Bone marrow (tissue), 2 donors: ENCODE measurements at regions not wholly inside any gene's neighbourhood (a gene's known extent, or its start where the extent isn't known, plus 50 kb on each side); places are given as distances from the start of the nearest gene placed in this dataset.

Experiments used
- DNase-seq, 2 donors: peaks; one replicate each; lab custom pipeline; 2025; lab: John Stamatoyannopoulos, UW

DNA sequence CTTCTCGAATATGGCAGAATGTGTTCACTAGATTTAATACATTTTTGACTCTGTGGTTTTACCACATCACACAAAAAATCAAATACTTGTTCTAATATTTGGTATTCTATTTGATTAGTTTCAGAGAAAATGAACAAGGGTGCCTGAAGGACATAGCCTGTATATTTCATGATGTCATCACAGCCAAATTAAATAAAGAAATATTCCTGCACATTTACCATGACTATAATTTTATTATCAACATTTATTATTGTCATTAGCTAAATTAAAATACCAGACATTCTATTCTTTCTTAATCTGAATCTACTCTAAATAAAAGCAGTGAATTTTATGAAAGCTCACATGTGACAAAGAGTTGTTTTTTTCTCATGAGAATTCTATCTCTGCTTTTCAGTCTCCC lies 980.5 kb downstream of the PCDH18 start:
- DNase-seq = no peak

DNA sequence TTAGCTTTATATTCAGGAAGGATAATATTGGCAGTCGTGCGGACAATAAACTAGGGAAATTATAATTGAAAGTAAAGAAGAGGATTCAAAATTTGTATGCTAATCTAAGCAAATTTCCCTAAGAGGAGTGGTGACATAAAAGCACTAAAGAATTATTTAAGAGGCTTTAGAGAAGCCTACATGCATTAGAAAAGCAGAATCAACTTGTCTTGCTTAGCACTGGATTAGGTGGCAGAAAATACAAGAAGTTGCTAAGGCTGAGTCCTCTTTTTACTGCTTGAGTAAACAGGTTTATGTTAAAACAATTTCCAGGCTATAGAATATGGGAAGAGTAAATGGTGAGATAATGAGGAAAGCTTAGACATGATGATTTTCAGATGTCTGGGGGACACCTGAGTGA lies 991.5 kb downstream of the PCDH18 start:
- DNase-seq = no peak

DNA sequence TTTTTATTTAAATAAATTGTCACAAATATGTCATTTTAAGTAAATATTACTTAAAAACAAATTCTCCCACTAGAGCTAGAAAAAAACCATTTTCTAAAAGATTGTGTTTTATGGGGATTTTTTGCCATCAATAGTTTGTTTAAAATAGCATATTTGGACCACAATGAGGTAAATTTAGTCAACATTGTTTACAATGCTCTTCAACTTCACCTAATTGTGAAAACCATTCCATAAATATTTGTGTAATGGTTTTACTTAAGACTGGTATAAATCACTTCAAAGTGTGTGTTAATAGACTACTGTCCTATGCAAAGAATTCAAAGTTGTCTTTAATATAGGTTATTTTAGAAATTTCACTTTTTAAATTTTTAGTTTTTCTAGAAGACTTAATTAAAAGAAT lies 1004.2 kb downstream of the PCDH18 start:
- no peak for DNase-seq

DNA sequence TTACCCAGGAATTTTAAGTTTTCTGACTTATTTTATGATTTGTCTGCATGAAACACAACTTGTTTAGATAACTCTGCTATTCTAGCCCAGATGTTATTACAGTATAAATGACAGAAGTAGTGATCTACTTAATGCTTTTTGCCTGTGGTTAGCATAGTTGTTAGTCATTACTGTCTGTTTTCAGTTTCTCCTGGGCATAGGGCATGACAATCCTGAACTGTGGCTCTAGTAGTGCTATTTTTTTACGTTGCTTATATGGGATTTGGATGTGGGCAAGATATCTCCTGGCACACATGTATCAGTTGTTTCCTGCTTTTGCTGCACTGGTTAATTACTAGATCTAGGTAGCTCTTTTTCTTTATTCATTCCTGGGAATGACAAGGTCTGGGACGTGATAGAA lies 1005.8 kb downstream of the PCDH18 start:
- DNase-seq = no peak

DNA sequence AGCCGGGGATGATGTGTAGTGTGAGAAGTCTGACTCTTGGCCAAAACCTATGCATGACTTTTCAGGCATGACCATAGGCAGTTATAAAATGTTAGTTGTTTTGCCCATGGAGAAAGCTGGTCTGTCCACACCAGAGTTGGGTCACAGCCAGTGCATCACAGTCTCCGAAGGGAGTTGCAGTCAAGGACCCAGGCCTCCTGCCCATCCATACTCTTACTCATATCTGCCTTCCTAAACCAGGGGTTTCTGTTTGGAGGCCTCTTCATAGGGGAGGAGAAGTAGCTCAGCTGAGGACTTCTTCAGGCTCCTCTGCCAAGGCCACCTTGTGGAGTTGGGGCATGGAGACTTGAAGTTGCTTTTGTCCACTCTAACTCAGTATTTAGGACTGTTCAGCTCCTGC lies 1008.3 kb downstream of the PCDH18 start:
- no peak for DNase-seq

DNA sequence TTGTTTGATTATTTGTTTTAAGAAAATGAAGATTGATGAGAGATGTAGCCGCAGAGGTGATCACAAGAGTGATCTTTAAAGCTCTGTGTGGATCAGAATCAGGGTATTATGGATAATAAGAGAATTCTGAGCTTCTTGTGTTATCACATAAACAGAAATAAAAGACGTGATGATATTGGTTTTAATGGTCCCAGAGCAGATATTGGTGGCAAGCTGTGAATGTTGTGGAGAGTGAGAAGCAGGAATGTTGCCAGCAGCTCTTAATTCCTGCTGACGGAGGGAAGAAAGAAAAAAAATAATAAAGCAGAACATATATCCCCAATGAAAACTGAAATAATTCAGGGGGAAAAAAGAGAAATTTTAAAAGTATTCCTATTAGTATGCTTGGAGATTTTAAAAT lies 1015.9 kb downstream of the PCDH18 start:
- no peak for DNase-seq

DNA sequence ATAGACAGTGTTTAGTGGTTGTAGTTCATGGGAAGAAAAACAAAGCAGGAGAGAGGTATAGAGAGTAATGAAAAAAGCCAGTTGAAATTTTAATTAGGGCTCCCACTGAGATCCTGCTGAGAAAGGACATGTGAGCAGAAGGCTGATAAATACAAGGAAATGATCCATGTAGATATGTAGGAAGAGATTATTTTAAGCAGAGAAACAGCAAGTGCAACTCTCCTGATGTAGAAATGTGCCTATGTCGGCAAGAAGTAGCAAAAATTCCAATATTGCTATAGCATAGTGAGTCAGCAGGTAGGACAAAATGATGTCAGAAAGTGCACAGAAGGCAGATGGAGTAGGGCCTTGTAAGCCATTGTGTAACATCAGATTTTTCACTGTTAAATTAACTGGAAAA lies 1027.3 kb downstream of the PCDH18 start:
- DNase-seq = no peak

DNA sequence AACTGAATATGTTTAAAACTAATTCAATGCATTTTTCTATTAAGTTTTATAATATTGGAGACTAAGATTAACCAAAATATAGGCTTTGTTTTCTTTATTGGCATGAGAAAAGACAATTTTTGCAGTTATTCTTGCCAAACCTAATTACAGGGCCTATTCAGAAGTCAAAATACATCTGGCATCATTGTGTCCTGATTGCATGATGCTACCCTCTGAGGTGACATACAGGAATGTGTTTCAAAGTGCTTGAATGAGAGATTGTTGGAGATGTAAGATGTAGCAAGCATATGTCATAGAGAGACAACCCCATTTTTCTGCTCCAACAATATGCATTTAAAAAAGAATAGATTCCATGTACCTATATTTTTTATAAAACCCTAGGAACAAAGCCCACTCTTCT lies 1036.4 kb downstream of the PCDH18 start:
- no peak for DNase-seq

DNA sequence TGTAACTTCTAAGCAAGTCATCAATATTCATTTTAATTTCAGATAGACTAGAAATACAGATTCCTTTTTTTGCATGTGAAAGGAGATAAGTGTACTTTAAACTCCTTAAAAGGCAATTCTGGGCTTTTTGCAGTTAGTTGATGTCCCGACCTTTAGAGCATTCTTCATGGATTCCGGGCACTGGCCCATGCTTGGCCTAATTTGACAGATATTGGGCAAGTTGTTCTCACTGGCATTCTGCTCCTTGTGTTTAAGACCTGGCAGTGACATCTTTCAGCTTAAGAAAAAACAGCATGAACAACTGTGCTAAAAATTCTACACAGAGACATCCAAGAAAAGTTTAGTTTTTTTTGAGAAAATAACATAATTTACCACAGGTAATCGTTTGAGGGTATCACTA lies 1037.2 kb downstream of the PCDH18 start:
- no peak for DNase-seq

DNA sequence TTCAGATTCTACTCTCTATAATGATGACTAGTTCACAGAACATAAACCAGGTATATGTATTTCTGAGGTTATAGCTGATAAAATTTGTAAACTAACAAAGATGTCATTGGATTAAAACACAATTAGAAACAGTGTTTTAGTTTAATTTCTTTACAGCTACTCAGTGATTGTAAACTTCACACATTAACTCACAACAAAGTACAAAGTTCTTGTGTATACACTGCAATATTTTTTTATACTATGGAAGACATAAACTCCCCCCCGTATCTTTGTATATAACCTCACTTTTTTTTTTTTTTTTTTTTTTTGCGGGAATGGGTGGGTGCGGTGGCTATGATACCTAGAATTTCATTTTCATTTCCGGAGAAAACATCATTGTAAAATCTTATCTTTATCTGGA lies 1043.2 kb downstream of the PCDH18 start:
- DNase-seq = no peak

DNA sequence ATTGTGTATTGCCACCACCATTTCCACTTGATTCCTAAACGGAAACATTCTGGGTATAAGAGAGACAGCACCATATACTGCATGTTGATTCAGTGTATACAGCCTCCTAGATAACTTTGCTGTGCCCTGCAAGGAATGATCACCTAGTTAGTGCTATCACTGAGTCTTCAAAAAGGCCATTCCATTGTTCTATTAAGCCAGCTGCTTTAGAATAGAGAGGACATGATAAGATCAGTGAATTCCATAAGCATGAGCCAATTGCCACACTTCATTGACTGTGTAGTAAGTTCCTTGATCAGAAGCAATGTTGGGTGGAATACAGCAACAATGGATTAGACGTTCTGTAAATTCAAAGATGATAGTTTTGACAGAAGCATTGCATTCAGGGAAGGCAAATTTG lies 1047.3 kb downstream of the PCDH18 start:
- no peak for DNase-seq

DNA sequence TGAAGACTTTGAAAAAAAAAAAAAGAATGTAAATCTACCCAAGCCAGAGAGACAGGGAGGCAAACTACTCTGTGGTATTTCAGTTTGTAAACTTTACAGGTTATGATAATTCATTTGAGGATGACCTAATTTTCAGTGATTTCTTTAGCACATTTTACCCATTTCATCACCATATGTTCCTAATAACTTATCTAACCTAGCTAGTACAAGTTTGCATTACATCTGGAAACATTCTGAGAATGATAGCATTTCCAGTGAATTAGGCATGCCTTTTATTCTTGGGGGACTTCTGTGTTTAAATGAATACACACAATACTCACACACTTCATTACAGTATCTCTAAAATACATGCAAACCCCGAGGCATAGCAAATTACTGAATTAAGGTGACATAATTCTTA lies 1055.5 kb downstream of the PCDH18 start:
- DNase-seq = no peak

DNA sequence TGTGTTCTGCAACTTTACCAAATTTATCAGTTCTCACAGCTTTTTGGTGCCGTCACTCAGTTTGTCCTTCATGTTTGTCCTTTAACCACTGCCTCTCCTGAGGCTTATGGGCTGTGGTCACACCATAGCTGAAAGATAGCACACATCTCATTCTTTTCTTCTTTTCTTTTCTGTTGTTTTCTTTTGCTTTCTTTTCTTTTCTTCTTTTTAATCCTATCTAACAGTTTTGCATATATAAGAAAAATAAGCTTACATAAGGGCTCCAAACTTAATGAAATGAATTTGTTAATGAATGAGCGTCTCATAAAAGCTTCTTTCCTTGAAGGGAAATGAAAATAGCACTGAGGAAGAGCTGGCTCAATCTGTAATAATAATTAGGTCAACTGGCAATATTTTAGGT lies 1061.2 kb downstream of the PCDH18 start:
- DNase-seq = no peak

DNA sequence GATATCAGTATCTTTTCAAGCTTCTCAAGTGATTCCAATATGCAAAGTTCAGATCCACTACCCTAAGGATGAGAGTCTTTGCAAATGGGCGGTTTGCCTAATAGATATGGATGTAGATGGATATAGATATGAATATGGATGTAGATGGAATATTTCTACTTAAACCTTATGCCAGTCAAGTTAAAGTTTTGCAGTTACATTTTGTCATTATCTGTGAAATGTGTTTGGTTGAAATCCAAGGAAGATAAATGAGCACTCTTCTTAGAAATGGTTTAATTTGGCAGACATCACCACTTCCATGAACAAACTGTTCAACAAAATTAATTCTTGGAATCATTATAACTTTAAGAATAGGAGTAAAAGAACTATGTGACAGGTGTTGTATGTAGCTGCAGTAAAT lies 1066.6 kb downstream of the PCDH18 start:
- DNase-seq = no peak

DNA sequence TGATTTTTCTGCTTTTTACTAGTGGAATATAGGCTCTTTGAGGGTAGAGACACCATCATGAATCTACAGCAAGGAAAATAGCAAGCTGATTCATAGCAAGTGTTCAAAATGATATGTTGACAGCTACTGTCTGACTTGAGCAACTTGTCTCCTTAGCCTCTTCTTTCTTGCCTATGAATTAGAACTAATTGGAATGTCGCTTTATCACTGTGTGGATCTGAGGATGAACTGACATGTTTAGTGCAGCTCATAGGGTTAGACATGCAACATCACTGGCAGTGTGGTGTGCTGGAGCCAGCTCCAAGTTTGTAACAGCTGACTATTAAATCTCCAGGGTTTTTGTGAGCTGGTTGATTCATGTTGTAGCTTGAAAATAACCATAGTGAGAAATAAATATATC lies 1068.4 kb downstream of the PCDH18 start:
- DNase-seq = no peak

DNA sequence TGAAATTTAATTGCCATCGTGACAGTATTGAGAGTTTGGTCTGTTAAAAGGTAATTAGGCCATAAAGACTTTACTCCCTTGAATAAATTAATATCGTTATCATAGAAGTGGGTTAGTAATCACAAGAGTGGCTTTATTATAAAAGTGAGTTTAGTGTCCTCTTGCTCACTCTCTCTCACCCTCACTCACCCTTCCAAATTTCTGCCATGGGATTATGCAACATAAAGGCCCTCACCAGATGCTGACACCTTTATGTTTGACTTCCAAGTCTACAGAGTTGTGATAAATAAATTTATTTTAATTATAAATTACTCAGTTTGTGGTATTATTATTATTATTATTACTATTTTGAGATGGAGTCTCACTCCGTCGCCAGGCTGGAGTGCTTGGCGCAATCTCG lies 1070.8 kb downstream of the PCDH18 start:
- DNase-seq = no peak

DNA sequence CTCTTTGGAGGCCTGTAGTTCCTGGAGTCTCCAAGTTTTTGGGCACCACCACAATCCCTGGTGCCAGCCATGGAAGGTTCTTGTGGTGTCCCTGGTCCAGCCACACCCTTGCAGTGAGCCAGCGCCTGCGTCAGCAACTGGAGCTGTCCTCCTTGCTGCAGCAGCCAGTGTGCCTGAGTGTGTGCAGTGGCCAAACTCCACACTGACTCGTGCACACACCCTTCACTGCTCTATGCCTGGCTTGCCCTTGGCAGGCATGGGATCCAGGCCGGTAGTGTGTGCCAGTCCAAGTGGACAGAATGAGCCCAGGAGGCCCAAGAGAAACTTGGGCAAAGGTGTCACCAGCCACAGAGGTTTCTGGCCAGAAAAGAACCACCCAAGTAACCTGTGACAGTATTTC lies 1074.0 kb downstream of the PCDH18 start:
- DNase-seq = no peak

DNA sequence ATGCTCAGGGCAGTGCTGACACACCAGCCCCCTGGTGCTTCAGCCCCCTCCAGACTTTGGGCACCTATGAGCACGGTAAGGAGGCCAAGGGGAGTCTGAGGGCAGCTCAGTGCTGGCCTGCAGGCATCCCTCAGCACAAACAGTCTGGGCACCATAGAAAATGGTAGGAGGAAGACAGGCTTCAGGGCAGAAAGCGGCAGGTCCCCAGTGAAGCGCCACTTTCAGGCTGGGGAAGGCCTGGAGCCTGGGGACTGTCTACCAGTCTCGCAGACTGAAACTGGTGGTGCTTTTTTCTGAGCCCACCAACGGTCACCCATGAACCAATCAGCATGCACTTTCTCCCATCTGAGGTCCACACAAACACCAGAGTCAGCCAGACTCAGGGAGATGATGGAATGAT lies 1074.7 kb downstream of the PCDH18 start:
- DNase-seq = no peak

DNA sequence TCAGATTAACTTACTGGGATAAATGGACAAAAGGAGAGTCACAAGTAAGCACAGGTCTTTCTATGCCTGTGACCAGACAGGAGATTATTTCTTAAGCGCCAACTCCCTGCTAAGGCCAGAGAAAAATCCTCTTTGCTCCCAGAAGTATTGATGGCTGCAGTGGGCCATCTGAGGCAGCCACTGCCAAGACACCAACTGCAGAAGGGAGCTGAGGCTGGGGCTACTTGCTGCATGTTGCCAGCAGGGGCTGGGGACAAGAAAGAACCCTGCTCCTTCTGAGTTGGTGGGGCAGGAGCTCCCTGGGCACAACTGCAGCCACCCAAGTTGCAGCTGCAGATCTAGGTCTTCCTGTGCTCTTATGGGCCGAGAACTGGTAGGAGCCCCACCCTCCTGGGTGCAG lies 1075.3 kb downstream of the PCDH18 start:
- no peak for DNase-seq

DNA sequence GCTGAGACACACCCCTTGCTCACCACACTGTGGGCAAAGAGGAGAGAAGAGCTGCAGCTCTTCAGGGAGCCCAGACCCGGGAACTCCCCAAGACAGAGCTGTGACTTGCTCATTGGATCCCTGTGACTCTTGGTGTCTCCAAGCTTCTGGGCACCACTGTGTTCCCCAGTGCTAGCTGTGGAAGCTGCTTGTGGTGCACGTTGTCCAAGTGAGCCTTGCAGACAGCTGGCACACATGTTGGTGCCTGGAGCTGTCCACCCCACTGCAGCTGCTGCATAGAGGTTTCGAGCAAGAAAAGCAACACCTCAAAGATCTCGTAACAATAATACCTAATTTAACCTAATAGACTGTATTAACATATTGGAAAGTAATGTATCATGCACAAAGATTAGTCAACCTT lies 1089.3 kb downstream of the PCDH18 start:
- DNase-seq = no peak

DNA sequence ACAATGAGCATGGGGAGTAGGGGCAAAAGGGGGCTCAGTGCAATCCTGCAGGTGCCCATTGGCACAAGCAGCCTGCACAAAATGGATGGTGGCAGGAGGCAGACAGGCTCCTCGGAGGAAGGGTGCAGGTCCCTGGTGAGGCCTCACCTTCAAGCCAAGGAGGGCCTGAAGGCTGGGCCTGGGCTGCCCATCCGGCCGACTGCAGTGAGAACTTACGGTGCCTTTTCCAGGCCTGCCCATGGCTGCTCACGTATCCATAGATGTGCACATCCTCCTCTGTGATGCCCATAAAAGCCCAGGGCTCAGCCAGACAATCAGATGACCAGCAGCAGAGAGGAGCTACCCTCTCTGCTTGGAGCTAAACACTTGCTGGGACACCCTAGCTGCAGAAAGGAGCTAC lies 1089.8 kb downstream of the PCDH18 start:
- no peak for DNase-seq

DNA sequence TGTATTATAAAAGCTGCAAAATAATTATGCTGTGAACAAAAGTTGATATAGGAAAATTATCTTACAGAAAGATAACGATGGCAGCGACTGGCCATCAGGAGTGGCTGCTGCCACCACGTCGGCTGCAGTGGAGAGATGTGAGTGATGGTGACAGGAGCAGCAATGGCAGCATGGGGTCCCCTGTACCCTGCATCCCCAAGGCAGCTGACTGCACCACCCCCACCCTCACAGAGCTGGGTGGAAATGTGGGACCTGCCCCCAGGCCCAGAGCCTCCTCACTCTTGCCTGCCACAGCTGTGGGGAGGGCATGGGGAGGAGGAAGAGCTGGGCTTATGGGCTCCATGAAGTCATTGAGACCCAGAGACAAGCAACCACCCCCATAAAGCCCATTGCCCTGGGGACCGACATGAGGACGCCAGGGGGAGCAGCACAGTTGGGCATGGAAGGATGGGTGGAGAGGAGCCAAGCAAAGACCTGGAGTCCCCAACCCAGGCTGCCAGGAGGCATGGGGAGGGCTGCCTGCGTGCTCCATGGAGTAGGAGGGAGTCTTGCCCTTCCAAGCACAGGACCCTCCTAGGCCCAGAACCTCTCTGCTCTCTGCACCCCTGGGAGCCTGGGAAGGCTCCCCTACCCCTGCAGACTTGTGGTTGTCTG lies 1090.5 kb downstream of the PCDH18 start:
- DNase-seq = no peak

DNA sequence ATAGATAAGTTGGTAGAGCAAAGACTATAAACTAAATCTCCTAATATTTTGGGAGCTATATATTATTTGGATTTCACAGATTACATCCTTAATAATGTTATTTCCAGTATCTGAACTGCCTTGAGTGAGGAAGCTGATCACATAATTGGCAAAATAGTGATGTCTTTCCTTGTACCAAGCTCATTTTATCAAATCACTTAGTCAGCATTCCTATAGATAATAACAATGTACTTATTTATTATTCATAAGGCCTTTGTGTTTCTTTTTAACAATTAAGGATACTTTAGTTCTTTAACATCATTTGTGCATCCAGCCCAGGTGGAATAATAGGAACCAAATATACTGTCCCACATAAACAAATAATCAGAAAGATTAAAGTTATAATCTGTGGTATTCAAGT lies 1093.6 kb downstream of the PCDH18 start:
- DNase-seq = no peak

DNA sequence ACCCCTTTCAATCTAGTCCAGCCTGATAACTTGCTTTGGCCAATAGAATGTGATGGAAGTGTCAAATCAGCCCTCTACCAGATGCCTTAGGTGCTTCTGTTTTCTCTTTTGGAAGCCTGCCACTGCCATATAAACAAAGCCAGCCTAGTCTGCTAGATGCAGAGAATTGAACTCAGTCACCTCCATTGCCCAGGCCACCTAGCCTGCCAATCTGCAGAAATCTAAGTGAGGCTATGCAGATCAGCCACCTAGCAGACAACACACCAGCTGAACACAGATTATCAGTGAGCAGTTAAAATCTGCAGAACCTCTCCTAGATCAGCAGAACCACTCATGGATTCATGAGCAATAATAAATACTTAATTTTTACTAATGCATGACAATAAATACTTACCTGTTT lies 1108.2 kb downstream of the PCDH18 start:
- no peak for DNase-seq

DNA sequence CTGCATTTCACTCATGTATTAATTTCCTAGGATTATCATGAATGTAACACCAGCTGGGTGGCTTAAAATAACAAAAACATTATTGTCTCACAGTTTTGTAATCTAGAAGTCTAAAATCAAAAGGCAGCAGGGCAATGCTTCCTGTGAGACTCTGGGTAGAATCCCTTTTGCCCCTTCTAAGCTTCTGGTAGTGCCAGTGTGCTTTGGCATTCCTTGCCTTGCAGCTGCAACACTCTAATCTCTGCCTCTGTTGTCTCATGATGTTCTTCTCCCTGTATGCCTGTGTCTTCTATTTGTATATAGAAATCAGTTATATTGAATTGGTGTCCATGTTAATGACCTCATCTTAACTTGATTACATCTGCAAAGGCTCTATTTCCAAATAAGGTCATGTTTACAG lies 1117.3 kb downstream of the PCDH18 start:
- no peak for DNase-seq
